Keratinocyte (primary cell): ENCODE measurements at regions not wholly inside any gene's neighbourhood (a gene's known extent, or its start where the extent isn't known, plus 50 kb on each side); places are given as distances from the start of the nearest gene placed in this dataset.

ENCODE experiments used
- EZH2 ChIP-seq: IDR thresholded peaks from one replicate; pipeline ENCODE4 v1.6.1; 2012; ENCODE audit warnings: inconsistent platforms, mild to moderate bottlenecking, low read length, moderate library complexity
- TF ChIP-seq, protein P1 (sequence below), 3 experiments: IDR thresholded peaks in 1 of 3; conservative IDR thresholded peaks in 1 of 3; optimal IDR thresholded peaks in 1 of 3; 2 replicates in 2 of 3; 3 replicates in 1 of 3; pipeline versions ENCODE3 to v1.5.1; 2011; ENCODE audit warnings: low read length in 3 of 3, mild to moderate bottlenecking in 3 of 3, moderate library complexity in 2 of 3, control low read depth in 1 of 3, inconsistent platforms in 1 of 3; ENCODE audit not compliant: insufficient read depth in 2 of 3; ENCODE audit errors: extremely low read depth in 1 of 3

DNA sequence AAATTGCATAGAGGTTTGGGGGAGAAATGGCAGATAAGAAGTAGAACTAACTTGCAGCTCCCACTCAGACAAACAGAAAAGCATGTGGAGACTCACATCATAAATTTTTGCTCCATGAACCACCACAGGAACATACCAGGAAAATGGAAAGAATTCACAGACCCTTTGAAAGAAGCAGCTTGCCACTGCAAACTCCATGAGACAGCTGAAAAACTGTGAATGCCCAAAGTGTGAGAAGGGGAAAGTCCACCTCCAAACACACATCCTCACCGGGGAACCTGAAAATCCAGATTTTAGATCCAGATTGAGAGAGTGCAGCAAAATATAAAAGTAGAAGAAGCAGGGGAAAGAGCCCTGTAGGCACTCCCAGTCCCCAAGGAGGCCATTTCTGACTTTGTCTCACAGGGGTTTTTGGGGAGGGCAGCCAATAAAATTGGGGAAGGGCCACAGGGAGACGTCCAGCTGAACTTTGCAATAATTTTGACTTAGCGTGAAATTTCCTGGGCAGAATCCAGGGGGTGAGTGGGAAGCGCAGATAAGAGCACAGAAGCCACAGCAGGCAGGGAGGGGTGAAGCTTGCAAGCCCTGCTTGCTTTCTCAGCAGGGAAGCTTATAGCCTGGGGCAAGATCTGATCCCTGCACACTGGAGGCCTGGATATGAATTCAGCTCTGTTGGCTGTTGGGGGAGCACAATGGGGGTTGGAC, 183.4 kb upstream of the UBE2E2 start:
- TF ChIP-seq, protein P1, sequence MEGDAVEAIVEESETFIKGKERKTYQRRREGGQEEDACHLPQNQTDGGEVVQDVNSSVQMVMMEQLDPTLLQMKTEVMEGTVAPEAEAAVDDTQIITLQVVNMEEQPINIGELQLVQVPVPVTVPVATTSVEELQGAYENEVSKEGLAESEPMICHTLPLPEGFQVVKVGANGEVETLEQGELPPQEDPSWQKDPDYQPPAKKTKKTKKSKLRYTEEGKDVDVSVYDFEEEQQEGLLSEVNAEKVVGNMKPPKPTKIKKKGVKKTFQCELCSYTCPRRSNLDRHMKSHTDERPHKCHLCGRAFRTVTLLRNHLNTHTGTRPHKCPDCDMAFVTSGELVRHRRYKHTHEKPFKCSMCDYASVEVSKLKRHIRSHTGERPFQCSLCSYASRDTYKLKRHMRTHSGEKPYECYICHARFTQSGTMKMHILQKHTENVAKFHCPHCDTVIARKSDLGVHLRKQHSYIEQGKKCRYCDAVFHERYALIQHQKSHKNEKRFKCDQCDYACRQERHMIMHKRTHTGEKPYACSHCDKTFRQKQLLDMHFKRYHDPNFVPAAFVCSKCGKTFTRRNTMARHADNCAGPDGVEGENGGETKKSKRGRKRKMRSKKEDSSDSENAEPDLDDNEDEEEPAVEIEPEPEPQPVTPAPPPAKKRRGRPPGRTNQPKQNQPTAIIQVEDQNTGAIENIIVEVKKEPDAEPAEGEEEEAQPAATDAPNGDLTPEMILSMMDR (optimal IDR thresholded peaks at IDR 0.05 in 1 of 3, IDR thresholded peaks at IDR 0.05 in 1 of 3, conservative IDR thresholded peaks at IDR 0.05 in 1 of 3; ENCODE audit: extremely low read depth in 1 of 3, insufficient read depth in 2 of 3, low read length in 3 of 3): no peak
- TF ChIP-seq EZH2: no peak
